ENCODE measurements at regions not wholly inside any gene's neighbourhood (a gene's known extent, or its start where the extent isn't known, plus 50 kb on each side); places are given as distances from the start of the nearest gene placed in this dataset.

DNA sequence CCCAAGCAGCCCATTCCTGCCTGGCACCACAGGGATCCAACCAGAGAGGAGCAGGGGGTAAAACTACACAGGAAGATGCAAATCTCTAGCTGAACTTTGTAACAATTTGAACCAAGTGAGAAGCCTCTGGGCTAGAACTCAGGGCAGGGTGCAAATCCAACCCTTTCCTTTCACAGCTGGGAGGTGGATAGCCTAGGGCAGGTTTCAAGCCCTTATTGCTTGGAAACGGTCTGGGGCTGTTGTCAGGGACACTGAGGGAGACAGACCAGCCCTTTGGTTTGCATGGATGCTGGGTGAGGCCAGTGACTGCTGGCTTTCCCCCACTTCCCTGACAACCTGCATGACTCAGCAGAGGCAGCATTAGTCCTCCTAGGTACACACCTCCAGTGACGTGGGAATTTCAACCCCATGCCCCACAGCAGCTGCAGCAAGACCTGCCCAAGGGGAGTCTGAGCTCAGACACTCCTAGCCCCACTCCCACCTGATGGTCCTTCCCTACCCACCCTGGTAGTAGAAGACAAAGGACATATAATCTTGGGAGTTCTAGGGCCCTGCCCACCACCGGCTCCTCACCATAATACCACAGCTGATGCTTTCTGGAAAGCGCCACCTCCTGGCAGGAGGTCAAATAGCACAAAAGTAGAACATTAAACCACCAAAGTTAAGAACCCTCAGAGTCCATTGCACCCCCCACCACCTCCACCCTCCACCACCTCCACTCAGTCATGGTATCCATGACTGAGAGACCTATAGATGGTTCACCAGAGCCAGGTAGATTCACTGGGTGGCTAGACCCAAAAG lies 797.7 kb upstream of the MAN1A1 start:
- no peaks in the 10 kb centered on the region for H3K4me1 ChIP-seq (ENCODE audit: low read length)
- no peak overlapping the region for H3K27ac ChIP-seq (ENCODE audit: low read length)
- H2AFZ ChIP-seq (ENCODE audit: low read depth, low read length): no peak overlapping the region
- H4K20me1 ChIP-seq (ENCODE audit: insufficient read depth, low read length): no peaks in the 10 kb centered on the region
- TF ChIP-seq, protein P1, sequence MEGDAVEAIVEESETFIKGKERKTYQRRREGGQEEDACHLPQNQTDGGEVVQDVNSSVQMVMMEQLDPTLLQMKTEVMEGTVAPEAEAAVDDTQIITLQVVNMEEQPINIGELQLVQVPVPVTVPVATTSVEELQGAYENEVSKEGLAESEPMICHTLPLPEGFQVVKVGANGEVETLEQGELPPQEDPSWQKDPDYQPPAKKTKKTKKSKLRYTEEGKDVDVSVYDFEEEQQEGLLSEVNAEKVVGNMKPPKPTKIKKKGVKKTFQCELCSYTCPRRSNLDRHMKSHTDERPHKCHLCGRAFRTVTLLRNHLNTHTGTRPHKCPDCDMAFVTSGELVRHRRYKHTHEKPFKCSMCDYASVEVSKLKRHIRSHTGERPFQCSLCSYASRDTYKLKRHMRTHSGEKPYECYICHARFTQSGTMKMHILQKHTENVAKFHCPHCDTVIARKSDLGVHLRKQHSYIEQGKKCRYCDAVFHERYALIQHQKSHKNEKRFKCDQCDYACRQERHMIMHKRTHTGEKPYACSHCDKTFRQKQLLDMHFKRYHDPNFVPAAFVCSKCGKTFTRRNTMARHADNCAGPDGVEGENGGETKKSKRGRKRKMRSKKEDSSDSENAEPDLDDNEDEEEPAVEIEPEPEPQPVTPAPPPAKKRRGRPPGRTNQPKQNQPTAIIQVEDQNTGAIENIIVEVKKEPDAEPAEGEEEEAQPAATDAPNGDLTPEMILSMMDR (IDR thresholded peaks at IDR 0.05; ENCODE audit: low read depth, low read length): no peak
- no peak for TF ChIP-seq EZH2phosphoT487 (IDR thresholded peaks at IDR 0.05; ENCODE audit: low read depth)
- no peaks in the 10 kb centered on the region for H3K9me3 ChIP-seq (ENCODE audit: insufficient read depth, low read length)
- no peaks in the 10 kb centered on the region for H3K27me3 ChIP-seq (ENCODE audit: low read depth, low read length)
- no peak overlapping the region for H3K9ac ChIP-seq (ENCODE audit: low read length)
- H3K4me2 ChIP-seq (ENCODE audit: low read length): no peak overlapping the region
- H3K36me3 ChIP-seq (replicated peaks; ENCODE audit: low read depth, low read length): no peaks in the 10 kb centered on the region
- H3K4me3 ChIP-seq (ENCODE audit: low read length): no peak overlapping the region
- no peaks in the 10 kb centered on the region for H3K79me2 ChIP-seq (ENCODE audit: low read length)

DNA sequence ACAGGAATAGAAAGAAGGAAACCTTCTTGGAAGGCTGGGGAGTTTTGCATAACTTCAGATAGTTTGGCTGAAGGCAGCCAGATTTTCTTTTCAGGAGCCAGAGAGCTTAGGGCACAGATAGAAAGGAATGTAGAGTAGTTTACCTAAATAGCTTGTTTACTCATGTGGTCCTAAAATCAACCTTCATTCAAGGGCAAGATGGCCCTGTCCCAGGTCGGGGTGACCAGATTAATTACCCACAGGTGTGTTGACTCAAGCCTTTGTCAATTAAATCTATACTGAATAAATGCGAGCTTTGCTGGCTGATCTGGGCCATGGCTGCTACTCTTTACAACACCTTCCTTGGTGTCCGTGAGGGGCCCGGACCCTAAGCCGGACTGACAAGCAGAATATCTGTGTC lies 792.0 kb upstream of the MAN1A1 start:
- Histone ChIP-seq H2AFZ (ENCODE audit: low read depth, low read length) (no peak overlapping the region), H3K36me3 (replicated peaks; ENCODE audit: low read depth, low read length) (no peaks in the 10 kb centered on the region), H3K9me3 (ENCODE audit: insufficient read depth, low read length) (no peaks in the 10 kb centered on the region), H3K27me3 (ENCODE audit: low read depth, low read length) (no peaks in the 10 kb centered on the region), H3K9ac (ENCODE audit: low read length) (no peak overlapping the region), H3K79me2 (ENCODE audit: low read length) (no peaks in the 10 kb centered on the region), H3K4me3 (ENCODE audit: low read length) (no peak overlapping the region), H3K4me1 (ENCODE audit: low read length) (no peaks in the 10 kb centered on the region), H4K20me1 (ENCODE audit: insufficient read depth, low read length) (no peaks in the 10 kb centered on the region), H3K27ac (ENCODE audit: low read length) (no peak overlapping the region), H3K4me2 (ENCODE audit: low read length) (no peak overlapping the region)
- TF ChIP-seq EZH2phosphoT487 (IDR thresholded peaks at IDR 0.05; ENCODE audit: low read depth): no peak
- TF ChIP-seq, protein P1 (IDR thresholded peaks at IDR 0.05; ENCODE audit: low read depth, low read length): no peak

GRCh38 chr6:120137492-120137891 lies 787.9 kb upstream of the MAN1A1 start:
- no peak overlapping the region for H3K4me2 ChIP-seq (ENCODE audit: low read length)

GRCh38 chr6:120129228-120129627 lies 779.7 kb upstream of the MAN1A1 start:
- H3K36me3 ChIP-seq (replicated peaks; ENCODE audit: low read depth, low read length): no peaks in the 10 kb centered on the region
- no peaks in the 10 kb centered on the region for H4K20me1 ChIP-seq (ENCODE audit: insufficient read depth, low read length)
- no peak overlapping the region for H2AFZ ChIP-seq (ENCODE audit: low read depth, low read length)
- H3K27me3 ChIP-seq (ENCODE audit: low read depth, low read length): no peaks in the 10 kb centered on the region
- no peak overlapping the region for H3K9ac ChIP-seq (ENCODE audit: low read length)
- no peaks in the 10 kb centered on the region for H3K4me1 ChIP-seq (ENCODE audit: low read length)
- H3K4me2 ChIP-seq (ENCODE audit: low read length): no peak overlapping the region
- TF ChIP-seq, protein P1 (IDR thresholded peaks at IDR 0.05; ENCODE audit: low read depth, low read length): no peak
- TF ChIP-seq EZH2phosphoT487 (IDR thresholded peaks at IDR 0.05; ENCODE audit: low read depth): no peak
- H3K4me3 ChIP-seq (ENCODE audit: low read length): no peak overlapping the region
- H3K27ac ChIP-seq (ENCODE audit: low read length): no peak overlapping the region
- no peaks in the 10 kb centered on the region for H3K79me2 ChIP-seq (ENCODE audit: low read length)
- no peaks in the 10 kb centered on the region for H3K9me3 ChIP-seq (ENCODE audit: insufficient read depth, low read length)

More at GRCh38 chr6:120137492-120137891, 787.9 kb upstream of the MAN1A1 start:
- no peaks in the 10 kb centered on the region for H4K20me1 ChIP-seq (ENCODE audit: insufficient read depth, low read length)
- no peaks in the 10 kb centered on the region for H3K36me3 ChIP-seq (replicated peaks; ENCODE audit: low read depth, low read length)
- H3K79me2 ChIP-seq (ENCODE audit: low read length): no peaks in the 10 kb centered on the region
- no peaks in the 10 kb centered on the region for H3K9me3 ChIP-seq (ENCODE audit: insufficient read depth, low read length)
- H2AFZ ChIP-seq (ENCODE audit: low read depth, low read length): no peak overlapping the region
- H3K27ac ChIP-seq (ENCODE audit: low read length): no peak overlapping the region
- no peak overlapping the region for H3K4me3 ChIP-seq (ENCODE audit: low read length)
- H3K9ac ChIP-seq (ENCODE audit: low read length): no peak overlapping the region
- H3K27me3 ChIP-seq (ENCODE audit: low read depth, low read length): no peaks in the 10 kb centered on the region
- TF ChIP-seq, protein P1 (IDR thresholded peaks at IDR 0.05; ENCODE audit: low read depth, low read length): no peak
- no peak for TF ChIP-seq EZH2phosphoT487 (IDR thresholded peaks at IDR 0.05; ENCODE audit: low read depth)
- H3K4me1 ChIP-seq (ENCODE audit: low read length): no peaks in the 10 kb centered on the region
